ENCODE measurements at regions not wholly inside any gene's neighbourhood (a gene's known extent, or its start where the extent isn't known, plus 50 kb on each side); places are given as distances from the start of the nearest gene placed in this dataset.
"Not testable (repeated sequence)": the region's sequence is repeated elsewhere in the genome, so short reads cannot be mapped to it uniquely, and the experiment has no call there.

DNA sequence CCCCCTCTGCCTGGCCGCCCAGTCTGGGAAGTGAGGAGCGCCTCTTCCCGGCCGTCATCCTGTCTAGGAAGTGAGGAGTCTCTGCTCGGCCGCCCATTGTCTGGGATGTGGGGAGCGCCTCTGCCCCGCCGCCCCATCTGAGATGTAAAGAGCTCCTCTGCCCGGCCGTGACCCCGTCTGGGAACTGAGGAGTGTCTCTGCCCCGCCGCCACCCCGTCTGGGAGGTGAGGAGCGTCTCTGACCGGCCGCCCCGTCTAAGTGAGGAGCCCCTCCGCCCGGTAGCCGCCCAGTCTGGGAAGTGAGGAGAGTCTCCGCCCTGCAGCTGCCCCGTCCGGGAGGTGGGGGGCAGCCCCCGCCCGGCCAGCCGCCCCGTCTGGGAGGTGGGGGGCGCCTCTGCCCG, 228.9 kb downstream of the RPIA start:
- TF ChIP-seq EZH2 (IDR thresholded peaks at IDR 0.05; ENCODE audit: borderline replicate concordance); EZH2phosphoT487 (IDR thresholded peaks at IDR 0.05; ENCODE audit: low read depth, severe bottlenecking, unreplicated experiment): not testable (repeated sequence)
- TF ChIP-seq, protein P1, sequence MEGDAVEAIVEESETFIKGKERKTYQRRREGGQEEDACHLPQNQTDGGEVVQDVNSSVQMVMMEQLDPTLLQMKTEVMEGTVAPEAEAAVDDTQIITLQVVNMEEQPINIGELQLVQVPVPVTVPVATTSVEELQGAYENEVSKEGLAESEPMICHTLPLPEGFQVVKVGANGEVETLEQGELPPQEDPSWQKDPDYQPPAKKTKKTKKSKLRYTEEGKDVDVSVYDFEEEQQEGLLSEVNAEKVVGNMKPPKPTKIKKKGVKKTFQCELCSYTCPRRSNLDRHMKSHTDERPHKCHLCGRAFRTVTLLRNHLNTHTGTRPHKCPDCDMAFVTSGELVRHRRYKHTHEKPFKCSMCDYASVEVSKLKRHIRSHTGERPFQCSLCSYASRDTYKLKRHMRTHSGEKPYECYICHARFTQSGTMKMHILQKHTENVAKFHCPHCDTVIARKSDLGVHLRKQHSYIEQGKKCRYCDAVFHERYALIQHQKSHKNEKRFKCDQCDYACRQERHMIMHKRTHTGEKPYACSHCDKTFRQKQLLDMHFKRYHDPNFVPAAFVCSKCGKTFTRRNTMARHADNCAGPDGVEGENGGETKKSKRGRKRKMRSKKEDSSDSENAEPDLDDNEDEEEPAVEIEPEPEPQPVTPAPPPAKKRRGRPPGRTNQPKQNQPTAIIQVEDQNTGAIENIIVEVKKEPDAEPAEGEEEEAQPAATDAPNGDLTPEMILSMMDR (IDR thresholded peaks at IDR 0.05; ENCODE audit: poor library complexity), result not testable (repeated sequence)

Measured in hepatocyte (in vitro differentiated cells).